Activated T-cell treated with anti-CD3 and anti-CD28 coated beads, Interleukin-2, amount 50 U/mL, for 24 hours (primary cell): ENCODE measurements at regions not wholly inside any gene's neighbourhood (a gene's known extent, or its start where the extent isn't known, plus 50 kb on each side); places are given as distances from the start of the nearest gene placed in this dataset.

ENCODE experiments used
- DNase-seq: peaks from one replicate; pipeline ENCODE4 v3.0.0-alpha.2; 2020
- H3K27ac Mint-ChIP-seq: 2 replicates; pipeline ENCODE4 v1.8.0; 2020; ENCODE audit warnings: mild to moderate bottlenecking, mixed read lengths
- H3K27me3 Mint-ChIP-seq: 2 replicates; pipeline ENCODE4 v1.8.0; 2020; ENCODE audit warnings: mixed read lengths
- H3K36me3 Mint-ChIP-seq: 2 replicates; pipeline ENCODE4 v1.8.0; 2020; ENCODE audit warnings: low read depth, mixed read lengths
- H3K4me1 Mint-ChIP-seq: 2 replicates; pipeline ENCODE4 v1.8.0; 2020; ENCODE audit warnings: low read depth, mixed read lengths
- H3K4me3 Mint-ChIP-seq: 2 replicates; pipeline ENCODE4 v1.8.0; 2020; ENCODE audit warnings: mild to moderate bottlenecking, moderate library complexity, mixed read lengths
- H3K9me3 Mint-ChIP-seq: 2 replicates; pipeline ENCODE4 v1.8.0; 2020; ENCODE audit warnings: mixed read lengths

DNA sequence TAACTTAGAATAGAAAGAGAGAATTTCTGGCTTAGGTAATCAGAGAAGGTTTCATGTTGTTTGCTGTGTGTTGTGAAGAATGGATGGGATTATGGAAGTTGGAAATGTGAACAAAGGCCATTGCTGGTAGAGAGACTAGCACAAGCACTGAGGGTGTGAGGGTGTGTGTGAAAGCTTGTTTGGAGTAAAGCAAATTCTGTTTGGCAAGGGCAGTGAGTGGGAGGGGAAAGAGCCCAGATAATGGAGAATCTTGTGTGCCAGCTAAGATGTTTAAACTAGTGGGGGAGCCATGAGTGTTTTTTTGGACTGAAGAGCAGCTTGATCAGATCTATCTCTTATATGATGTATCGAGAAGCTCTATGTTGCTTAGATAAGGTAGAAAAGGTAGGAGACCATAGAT, 107.1 kb downstream of the DISP1 start:
- H3K36me3 Mint-ChIP-seq, result peaks cover 4% of the 10 kb centered on the region
- H3K27ac Mint-ChIP-seq, result no peak overlapping the region
- no peaks in the 10 kb centered on the region for H3K27me3 Mint-ChIP-seq
- no peak for DNase-seq
- no peak overlapping the region for H3K4me3 Mint-ChIP-seq
- no peaks in the 10 kb centered on the region for H3K4me1 Mint-ChIP-seq
- H3K9me3 Mint-ChIP-seq, result peaks cover 9% of the 10 kb centered on the region

DNA sequence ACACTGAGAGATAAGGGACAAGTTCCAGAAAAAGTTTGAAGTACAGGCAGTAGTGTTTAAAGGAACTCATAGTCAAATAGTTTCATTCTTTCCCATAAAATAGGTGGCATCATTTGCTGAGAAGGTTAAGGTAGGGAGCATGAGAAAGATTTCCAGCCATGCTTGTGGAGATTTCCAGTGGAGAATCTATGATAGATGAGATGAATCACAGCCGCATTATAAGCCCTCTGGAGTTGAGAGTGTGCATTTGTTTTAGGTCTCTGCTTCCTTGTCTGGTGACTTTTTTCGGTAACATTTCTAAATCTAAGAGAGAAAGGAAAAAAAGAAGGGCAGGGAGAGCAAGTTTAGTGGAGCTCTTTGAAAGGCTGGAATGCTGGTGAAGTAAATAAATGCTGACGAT, 108.7 kb downstream of the DISP1 start:
- Mint-ChIP-seq H3K9me3 (no peaks in the 10 kb centered on the region), H3K4me3 (no peak overlapping the region), H3K27me3 (no peaks in the 10 kb centered on the region), H3K36me3 (no peaks in the 10 kb centered on the region), H3K27ac (no peak overlapping the region), H3K4me1 (no peaks in the 10 kb centered on the region)
- DNase-seq, result no peak

DNA sequence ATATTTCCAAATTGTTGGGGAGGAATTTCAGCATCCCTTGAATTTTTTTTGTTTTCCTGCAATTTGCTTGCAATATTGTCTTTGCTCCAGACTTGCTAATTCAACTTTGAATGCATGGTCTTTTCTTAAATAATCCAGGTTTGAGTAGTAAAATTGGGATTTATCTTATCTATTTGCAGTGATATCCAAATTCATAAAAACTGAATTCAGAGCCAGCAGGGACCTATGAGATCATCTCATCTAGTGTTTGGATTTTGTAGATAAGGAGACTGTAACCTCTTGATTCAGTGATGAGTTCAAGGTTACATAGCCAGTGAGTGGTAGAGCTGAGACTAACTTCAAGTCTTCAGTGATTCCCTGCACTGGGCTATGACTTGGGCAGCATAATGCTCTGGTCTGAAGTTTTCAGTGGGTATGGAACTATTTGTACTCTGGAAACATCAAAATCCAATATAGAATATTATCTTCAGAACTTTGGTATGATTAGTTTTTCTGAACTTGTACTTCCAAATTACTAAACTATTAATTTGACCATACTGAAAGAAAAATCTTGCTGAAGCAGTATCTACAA, 109.4 kb downstream of the DISP1 start:
- no peak overlapping the region for H3K4me3 Mint-ChIP-seq

DNA sequence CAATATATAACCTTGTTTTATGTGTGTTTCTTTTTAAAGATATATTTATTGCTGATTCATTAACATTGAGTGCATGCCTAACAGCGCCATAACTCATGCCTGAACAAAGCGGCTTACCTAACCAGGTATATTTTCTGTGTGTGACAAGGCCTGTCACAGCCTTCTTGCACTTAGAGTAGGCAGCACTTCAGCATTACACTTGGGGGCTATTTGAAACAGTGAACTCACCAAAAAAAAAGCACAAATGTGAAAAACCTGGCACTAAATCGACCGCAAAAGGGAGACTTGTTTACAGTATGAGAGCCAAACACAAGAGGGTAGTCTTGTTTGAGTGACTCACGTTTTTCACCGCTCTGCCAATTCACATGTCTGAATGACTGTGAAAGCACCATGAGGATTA, 111.7 kb downstream of the DISP1 start:
- DNase-seq, result no peak
- H3K4me1 Mint-ChIP-seq, result no peaks in the 10 kb centered on the region
- H3K4me3 Mint-ChIP-seq, result no peak overlapping the region

More for the DNA sequence above, 109.4 kb downstream of the DISP1 start:
- H3K27ac Mint-ChIP-seq, result no peak overlapping the region
- no peak for DNase-seq
- H3K36me3 Mint-ChIP-seq, result no peaks in the 10 kb centered on the region
- H3K4me1 Mint-ChIP-seq, result no peaks in the 10 kb centered on the region
- no peaks in the 10 kb centered on the region for H3K9me3 Mint-ChIP-seq
- H3K27me3 Mint-ChIP-seq, result no peaks in the 10 kb centered on the region

DNA sequence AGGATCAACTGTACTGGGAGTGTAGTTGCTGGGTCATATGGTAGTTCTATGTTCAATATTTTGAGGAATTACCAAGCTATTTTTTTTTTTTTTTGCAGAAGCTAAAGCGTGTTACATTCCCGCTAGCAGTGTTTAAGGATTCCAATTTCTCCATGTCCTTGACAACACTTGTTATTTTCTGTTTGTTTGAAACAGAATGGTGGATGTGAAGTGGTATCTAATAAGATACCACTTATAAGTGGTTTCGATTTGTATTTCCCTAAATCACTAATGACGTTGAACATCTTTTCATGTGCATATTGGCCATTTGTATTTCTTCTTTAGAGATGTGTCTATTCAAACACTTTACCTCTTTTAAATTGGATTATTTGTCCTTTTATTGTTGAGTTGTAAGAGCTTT, 112.2 kb downstream of the DISP1 start:
- Mint-ChIP-seq H3K4me3 (no peak overlapping the region), H3K36me3 (no peaks in the 10 kb centered on the region), H3K27ac (no peak overlapping the region)

More for the DNA sequence above, 111.7 kb downstream of the DISP1 start:
- no peaks in the 10 kb centered on the region for H3K27me3 Mint-ChIP-seq
- no peak overlapping the region for H3K27ac Mint-ChIP-seq
- no peaks in the 10 kb centered on the region for H3K9me3 Mint-ChIP-seq
- H3K36me3 Mint-ChIP-seq, result no peaks in the 10 kb centered on the region

DNA sequence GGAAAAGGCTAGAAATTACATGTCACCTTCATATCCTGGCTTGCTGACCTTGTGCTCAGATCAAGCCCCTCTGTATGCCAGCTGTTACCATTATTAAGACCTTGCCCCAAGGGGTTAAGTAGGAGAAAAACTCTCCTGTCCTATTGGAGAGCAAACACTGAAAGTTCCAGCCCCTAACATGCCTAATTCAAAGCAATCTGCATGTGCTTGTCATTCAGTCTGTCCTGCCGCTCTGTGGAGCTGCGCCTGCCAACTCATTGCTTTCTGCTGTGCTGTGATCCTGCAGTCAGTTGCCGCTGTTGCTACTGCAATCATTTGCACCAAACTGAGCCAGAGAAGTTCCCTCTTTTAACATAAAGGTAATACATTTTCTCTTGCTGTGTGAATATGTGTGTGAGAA, 113.4 kb downstream of the DISP1 start:
- Mint-ChIP-seq H3K36me3 (no peaks in the 10 kb centered on the region), H3K9me3 (no peaks in the 10 kb centered on the region), H3K4me3 (no peak overlapping the region), H3K27me3 (no peaks in the 10 kb centered on the region), H3K4me1 (no peaks in the 10 kb centered on the region), H3K27ac (no peak overlapping the region)
- no peak for DNase-seq

More for the DNA sequence above, 112.2 kb downstream of the DISP1 start:
- Mint-ChIP-seq H3K27me3 (no peaks in the 10 kb centered on the region), H3K9me3 (no peaks in the 10 kb centered on the region), H3K4me1 (no peaks in the 10 kb centered on the region)
- DNase-seq, result no peak

DNA sequence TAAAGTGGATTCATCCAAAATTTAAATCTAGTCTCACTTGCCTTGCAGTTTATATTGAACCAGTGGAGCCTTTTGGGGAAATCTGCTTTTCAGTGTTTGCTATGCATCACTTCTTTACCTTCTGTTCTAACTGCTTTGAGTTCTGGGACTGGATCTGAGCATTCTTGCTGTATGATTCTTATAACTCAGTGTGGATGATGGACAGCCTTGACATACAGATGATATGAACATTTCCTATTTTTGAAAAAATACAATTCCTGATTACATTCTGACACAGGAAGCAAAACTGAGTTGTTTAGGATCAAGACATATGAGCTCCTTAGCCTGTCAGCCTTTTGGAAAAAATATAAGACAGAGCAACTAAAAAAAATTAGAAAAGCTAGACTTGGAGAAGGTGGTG, 115.2 kb downstream of the DISP1 start:
- Mint-ChIP-seq H3K27me3 (no peaks in the 10 kb centered on the region), H3K36me3 (no peaks in the 10 kb centered on the region), H3K4me3 (no peak overlapping the region), H3K27ac (no peak overlapping the region), H3K9me3 (no peaks in the 10 kb centered on the region), H3K4me1 (no peaks in the 10 kb centered on the region)
- DNase-seq, result no peak

DNA sequence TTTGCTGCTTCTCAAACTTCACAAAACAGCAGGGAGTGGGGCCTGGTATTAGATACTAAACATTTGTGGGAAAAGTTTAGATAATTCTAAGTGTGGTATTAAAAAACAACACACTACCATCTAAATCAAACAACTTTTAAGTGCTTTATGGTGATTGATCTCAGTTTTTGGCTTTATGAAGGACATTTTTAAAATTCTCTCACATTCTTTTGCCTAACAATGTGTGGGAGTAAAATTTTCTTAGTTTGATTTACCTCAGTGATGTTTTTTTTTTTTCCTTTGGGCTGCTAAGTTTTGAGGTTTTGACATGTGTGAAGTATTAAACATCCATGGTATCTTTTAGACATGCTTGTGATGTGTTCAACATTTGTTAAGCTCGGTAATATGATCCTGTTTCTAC, 116.2 kb downstream of the DISP1 start:
- Mint-ChIP-seq H3K9me3 (no peaks in the 10 kb centered on the region), H3K27ac (no peak overlapping the region), H3K4me3 (no peak overlapping the region), H3K4me1 (no peaks in the 10 kb centered on the region), H3K27me3 (no peaks in the 10 kb centered on the region), H3K36me3 (no peaks in the 10 kb centered on the region)
- DNase-seq, result no peak

DNA sequence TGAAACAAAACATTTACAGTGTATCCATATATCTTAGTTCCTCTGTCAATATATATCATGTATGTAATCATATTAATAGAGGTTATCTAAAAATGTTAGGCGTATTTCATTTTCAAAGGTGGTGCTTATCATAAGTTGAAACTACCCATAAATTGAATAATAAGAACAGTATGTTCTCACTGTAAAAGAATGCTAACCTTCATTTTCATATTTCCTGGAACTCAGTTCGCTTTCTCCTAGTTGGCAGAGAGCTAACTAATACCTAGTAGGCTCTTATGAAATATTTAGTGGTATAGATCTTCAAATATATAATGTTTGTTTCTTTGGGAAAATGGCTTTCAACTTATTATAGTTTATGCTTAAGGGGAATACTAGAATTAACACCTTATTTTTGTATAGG, 118.4 kb downstream of the DISP1 start:
- DNase-seq, result no peak
- Mint-ChIP-seq H3K4me3 (no peak overlapping the region), H3K4me1 (no peaks in the 10 kb centered on the region), H3K27ac (no peak overlapping the region), H3K9me3 (no peaks in the 10 kb centered on the region), H3K36me3 (no peaks in the 10 kb centered on the region), H3K27me3 (no peaks in the 10 kb centered on the region)

DNA sequence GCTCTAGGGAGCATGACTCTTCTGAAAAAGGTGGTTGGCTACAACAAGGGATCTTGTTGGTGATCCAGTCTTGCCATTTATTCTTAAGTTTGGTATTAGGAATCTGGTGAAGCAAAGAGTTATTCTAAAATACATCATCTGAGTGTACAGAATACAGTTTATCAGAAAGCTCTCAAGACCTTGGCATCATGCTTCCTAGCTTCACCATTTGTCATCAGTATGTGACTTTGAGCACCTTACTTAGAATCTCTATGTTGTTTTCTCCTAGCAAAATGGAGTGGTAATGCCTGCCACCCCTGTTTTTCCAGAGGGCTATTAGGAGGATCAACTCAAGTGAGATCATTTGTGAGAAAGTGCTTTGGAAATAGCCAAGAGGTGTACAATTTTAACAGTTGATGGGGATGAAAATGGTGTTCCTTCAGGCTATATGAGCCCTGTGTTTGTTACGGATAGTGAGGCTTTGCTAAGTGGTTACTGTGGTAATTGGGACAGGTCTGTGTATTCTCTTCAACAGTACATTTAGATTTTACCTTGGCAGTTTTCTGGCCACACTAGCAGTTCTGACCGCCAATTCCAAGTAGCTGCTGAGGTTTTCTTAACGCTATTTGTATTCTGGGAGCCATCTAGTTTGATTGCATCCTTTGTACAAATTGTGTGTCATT, 120.5 kb downstream of the DISP1 start:
- Mint-ChIP-seq H3K27ac (no peak overlapping the region), H3K27me3 (no peaks in the 10 kb centered on the region), H3K4me3 (no peak overlapping the region), H3K9me3 (no peaks in the 10 kb centered on the region), H3K4me1 (no peaks in the 10 kb centered on the region), H3K36me3 (no peaks in the 10 kb centered on the region)
- DNase-seq, result no peak

DNA sequence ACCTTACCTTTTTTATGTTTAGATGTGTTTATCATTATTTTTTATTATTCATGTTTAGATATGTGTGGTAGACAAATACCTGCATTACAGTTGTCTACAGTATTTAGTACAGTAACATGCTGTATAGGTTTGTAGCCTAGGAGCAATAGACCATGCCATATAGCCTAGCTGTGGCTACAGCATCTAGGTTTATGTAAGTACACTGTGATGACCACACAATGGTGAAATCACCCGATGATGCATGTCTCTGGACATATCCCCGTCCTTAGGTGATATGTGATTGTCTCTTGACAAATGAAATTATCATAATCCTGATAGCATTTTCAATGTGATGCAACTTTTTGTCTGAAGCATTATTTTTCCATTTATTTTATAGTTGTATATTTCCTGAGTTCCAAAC, 121.2 kb downstream of the DISP1 start:
- Mint-ChIP-seq H3K27ac (no peak overlapping the region), H3K9me3 (no peaks in the 10 kb centered on the region), H3K4me1 (no peaks in the 10 kb centered on the region)

DNA sequence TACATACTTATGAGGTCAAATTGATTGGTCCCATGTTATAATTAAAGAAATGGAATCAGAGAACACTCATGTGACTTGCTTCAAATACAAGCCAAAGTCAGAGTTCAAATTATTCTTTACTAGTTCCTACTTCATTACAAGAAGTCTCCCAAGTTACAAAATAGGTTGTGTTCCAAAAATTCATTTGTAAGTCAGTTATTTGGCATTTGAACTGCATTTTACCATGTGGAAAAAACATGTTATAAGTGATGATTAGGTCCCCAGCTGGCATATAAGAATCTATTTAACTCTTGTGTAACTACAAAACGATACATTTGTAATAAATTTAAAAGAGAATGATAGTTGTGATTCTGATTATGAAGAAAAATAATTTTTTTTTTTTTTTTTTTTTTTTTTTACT, 124.1 kb downstream of the DISP1 start:
- Mint-ChIP-seq H3K36me3 (peaks cover 12% of the 10 kb centered on the region), H3K27me3 (no peaks in the 10 kb centered on the region), H3K4me3 (no peak overlapping the region), H3K27ac (no peak overlapping the region), H3K4me1 (no peaks in the 10 kb centered on the region), H3K9me3 (no peaks in the 10 kb centered on the region)
- DNase-seq, result no peak

More for the DNA sequence above, 121.2 kb downstream of the DISP1 start:
- no peak for DNase-seq
- Mint-ChIP-seq H3K27me3 (no peaks in the 10 kb centered on the region), H3K36me3 (no peaks in the 10 kb centered on the region), H3K4me3 (no peak overlapping the region)

DNA sequence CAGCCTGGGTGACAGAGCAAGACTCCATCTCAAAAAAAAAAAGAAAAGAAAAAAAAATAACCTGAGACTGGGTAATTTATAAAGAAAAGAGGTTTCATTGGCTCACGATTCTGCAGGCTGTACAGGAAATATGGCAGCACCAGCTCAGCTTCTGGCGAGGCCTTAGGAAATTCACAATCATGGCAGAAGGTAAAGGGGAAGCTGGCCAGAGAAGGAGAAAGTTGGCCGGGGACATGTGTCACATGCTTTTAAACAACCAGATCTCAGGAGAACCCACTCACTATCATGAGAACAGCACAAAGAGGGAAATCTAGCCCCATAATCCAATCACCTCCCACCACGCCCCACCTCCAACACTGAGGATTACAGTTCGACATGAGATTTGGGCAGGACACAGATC, 125.3 kb downstream of the DISP1 start:
- Mint-ChIP-seq H3K9me3 (no peaks in the 10 kb centered on the region), H3K27ac (no peak overlapping the region), H3K27me3 (no peaks in the 10 kb centered on the region), H3K4me1 (no peaks in the 10 kb centered on the region), H3K4me3 (no peak overlapping the region), H3K36me3 (peaks cover 16% of the 10 kb centered on the region)
- no peak for DNase-seq

DNA sequence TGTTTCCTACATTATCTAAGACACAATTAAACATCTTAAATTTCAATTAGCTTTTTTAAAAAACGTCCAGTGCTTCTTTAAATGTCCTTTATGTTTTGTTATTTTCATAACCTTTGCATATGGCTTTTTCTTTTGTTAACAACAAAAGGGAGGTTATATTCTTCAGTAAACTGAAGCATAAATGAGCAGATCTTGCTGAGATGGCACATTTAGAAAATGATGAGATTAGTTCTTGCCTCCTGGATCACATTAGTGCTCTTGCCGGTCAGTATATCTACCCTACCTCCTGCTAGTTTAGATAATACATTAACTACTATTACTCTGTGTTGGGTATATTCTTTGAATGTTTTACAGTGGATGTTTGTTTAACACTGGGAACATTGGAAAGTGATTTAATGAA, 126.1 kb downstream of the DISP1 start:
- Mint-ChIP-seq H3K4me1 (no peaks in the 10 kb centered on the region), H3K27me3 (no peaks in the 10 kb centered on the region), H3K4me3 (no peak overlapping the region)

DNA sequence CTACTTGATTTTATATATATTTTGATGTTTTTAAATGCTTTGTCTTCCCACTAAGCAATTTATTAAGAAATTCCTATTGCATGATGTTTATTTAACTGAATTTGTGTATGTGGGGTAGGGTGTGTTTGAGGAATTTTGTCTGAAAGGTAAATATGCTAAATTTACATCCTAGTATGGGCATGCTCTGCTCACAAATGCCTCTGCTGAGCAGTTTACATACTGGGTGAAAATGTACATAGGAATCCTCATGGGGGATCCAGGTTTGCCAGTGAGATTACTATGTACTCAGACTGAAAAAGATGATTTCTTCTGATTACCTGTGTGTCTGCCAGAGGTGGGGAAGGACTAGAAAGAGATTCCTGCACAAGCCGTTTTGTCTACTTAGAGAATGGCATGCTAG, 126.6 kb downstream of the DISP1 start:
- no peak overlapping the region for H3K27ac Mint-ChIP-seq
- no peaks in the 10 kb centered on the region for H3K4me1 Mint-ChIP-seq
- H3K9me3 Mint-ChIP-seq, result no peaks in the 10 kb centered on the region
- H3K4me3 Mint-ChIP-seq, result no peak overlapping the region
- H3K27me3 Mint-ChIP-seq, result no peaks in the 10 kb centered on the region
- H3K36me3 Mint-ChIP-seq, result peaks cover 16% of the 10 kb centered on the region
- no peak for DNase-seq

More for the DNA sequence above, 126.1 kb downstream of the DISP1 start:
- no peaks in the 10 kb centered on the region for H3K9me3 Mint-ChIP-seq
- DNase-seq, result no peak
- peaks cover 16% of the 10 kb centered on the region for H3K36me3 Mint-ChIP-seq
- H3K27ac Mint-ChIP-seq, result no peak overlapping the region

DNA sequence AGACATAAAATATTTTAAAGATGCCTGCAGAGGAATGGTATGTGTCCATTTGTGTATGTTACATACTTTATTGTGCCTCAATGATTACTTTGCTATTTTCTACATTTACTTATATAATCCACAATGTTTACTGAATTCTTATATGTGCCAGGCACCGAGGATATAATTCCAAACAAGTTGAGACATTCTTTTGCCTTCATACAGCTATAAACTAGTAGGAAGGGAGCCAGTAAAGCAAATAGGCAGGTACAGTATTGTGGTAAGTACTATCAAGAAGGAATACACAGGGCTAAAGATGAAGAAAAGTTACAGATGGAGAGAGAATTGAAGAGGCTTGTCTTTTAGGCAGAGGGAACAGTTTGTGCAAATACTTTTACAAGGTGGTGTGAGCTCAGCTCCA, 131.6 kb downstream of the DISP1 start:
- Mint-ChIP-seq H3K4me1 (no peaks in the 10 kb centered on the region), H3K27ac (no peak overlapping the region), H3K36me3 (peaks cover 16% of the 10 kb centered on the region), H3K27me3 (no peaks in the 10 kb centered on the region), H3K9me3 (no peaks in the 10 kb centered on the region), H3K4me3 (no peak overlapping the region)
- no peak for DNase-seq
